Thyroid gland (tissue), 4 donors: ENCODE measurements at regions not wholly inside any gene's neighbourhood (a gene's known extent, or its start where the extent isn't known, plus 50 kb on each side); places are given as distances from the start of the nearest gene placed in this dataset.

Source experiments
- DNase-seq, 2 donors: peaks; one replicate each; pipeline ENCODE4 v3.0.0-alpha.2; 2019
- H3K27ac ChIP-seq, 3 donors: fragments of 200-600 bp; sonication (generic); 1 replicate in 2 of 3; 2 replicates in 1 of 3; pipeline ENCODE4 v1.5.1; 2016 to 2019; ENCODE audit warnings: mild to moderate bottlenecking in 1 of 3, moderate library complexity in 1 of 3
- H3K27me3 ChIP-seq: fragments of 200-600 bp; sonication (generic); one replicate; pipeline ENCODE4 v1.5.1; 2019
- H3K36me3 ChIP-seq, 2 donors: fragments of 200-600 bp; sonication (generic); one replicate each; pipeline ENCODE4 v1.5.1; 2016 to 2019
- H3K4me1 ChIP-seq, 2 donors: fragments of 200-600 bp; sonication (generic); one replicate each; pipeline ENCODE4 v1.5.1; 2017 to 2019
- H3K4me3 ChIP-seq, 3 donors: fragments of 200-600 bp; sonication (generic); replicated peaks in 1 of 3; 1 replicate in 2 of 3; 2 replicates in 1 of 3; pipeline ENCODE4 v1.5.1; 2016; ENCODE audit warnings: mild to moderate bottlenecking in 1 of 3
- H3K9me3 ChIP-seq: fragments of 200-600 bp; sonication (generic); one replicate; pipeline ENCODE4 v1.5.1; 2017
- CTCF ChIP-seq, 6 experiments: fragments of 200-600 bp in 3 of 6; fragments of 450-650 bp in 3 of 6; sonication (generic) in 3 of 6; IDR thresholded peaks; one replicate each; pipeline ENCODE4 v1.5.1; 2016 to 2019; ENCODE audit warnings: antibody characterized with exemption in 6 of 6, mild to moderate bottlenecking in 2 of 6, inconsistent platforms in 1 of 6, moderate library complexity in 1 of 6
- POLR2A ChIP-seq, 2 donors: fragments of 450-650 bp; IDR thresholded peaks; one replicate each; pipeline ENCODE4 v1.6.1; 2017; ENCODE audit warnings: antibody characterized with exemption in 2 of 2, mild to moderate bottlenecking in 2 of 2, moderate library complexity in 1 of 2
- WGBS, 2 donors: methylation state at CpG; one replicate each; pipeline ENCODE4 v1.1.5; 2017; 5-methylcytosine and 5-hydroxymethylcytosine counted together
- intact Hi-C: fragments of 100-400 bp; cut with DNase I; formaldehyde crosslinking; loops from one replicate; pipeline ENCODE4 v1.15.1; 2023

DNA sequence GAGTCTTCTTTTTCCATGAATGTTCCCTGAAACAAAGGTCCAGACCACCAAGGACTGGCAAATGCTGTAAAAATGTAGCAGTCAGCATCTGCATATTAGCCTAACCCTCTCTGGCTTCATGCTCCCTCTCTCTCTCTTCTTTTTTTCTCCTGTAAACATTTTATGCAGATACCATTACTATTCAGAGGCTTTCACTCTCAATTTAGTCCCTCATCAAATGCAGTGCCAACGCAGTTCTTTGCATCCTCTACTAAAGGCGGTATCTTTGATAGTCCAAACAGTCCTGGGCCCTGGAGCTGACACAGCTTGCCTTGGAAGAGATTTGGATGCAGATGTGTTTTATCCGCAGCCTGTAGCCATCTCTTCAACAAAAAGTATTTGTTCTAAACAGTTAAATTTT, 167.1 kb upstream of the MMS22L start:
- no peaks in the 10 kb centered on the region for H3K36me3 ChIP-seq
- H3K27ac ChIP-seq = no peak overlapping the region
- WGBS, 2 donors = 68 to 85% methylated on average over 3 of the region's 3 CpGs
- no peaks in the 10 kb centered on the region for H3K27me3 ChIP-seq
- no peaks in the 10 kb centered on the region for H3K9me3 ChIP-seq
- TF ChIP-seq CTCF (IDR thresholded peaks at IDR 0.05) (no peak), POLR2A (IDR thresholded peaks at IDR 0.05) (no peak)
- no peaks in the 10 kb centered on the region for H3K4me1 ChIP-seq
- intact Hi-C loops = no loop called here
- H3K4me3 ChIP-seq = no peak overlapping the region
- no peak for DNase-seq

DNA sequence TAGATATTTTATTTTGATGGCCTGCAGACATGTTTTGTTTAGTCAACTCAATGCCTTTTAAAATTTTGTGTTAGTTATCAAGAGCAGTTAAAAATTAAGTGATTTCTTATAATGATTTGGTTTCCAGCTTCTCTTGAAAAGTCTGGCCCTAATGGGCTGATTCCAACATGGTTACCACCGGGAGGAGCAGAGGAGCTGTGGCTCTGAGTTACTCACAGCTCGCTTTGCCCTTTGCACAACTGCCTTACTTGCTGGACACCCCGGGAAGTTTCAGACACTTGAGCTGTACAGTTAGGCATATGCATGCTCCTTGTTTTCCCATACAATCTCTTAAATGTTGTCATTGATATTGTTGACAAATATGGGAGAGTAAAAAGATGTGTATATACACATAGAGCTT, 173.1 kb upstream of the MMS22L start:
- no peak for DNase-seq
- Histone ChIP-seq H3K4me1 (no peaks in the 10 kb centered on the region), H3K4me3 (no peak overlapping the region), H3K27ac (no peak overlapping the region), H3K9me3 (no peaks in the 10 kb centered on the region), H3K27me3 (no peaks in the 10 kb centered on the region), H3K36me3 (no peaks in the 10 kb centered on the region)
- WGBS, 2 donors = 59 to 66% methylated on average over 3 of the region's 3 CpGs
- intact Hi-C loops = no loop called here
- no peak for TF ChIP-seq CTCF (IDR thresholded peaks at IDR 0.05)
- TF ChIP-seq POLR2A (IDR thresholded peaks at IDR 0.05) = no peak

DNA sequence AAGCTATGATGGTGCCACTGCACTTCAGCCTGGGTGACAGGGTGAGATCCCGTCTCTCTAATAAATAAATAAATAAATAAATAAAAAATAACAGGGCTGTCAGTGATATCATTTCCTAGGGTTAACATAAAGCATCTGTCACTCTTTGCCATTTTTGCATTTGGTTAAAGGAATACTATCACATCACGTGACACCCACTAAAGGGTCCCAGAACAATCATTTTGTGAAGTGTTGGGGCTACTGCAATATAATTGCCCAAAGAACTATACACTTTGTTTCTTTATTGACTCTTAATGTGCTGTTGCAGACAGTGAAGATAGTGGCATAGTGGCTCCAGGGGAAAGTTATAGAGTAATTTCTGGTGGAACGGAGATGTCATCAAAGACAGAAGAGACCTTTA, 176.5 kb upstream of the MMS22L start:
- H3K27ac ChIP-seq = no peak overlapping the region
- no peaks in the 10 kb centered on the region for H3K36me3 ChIP-seq
- no peak overlapping the region for H3K4me3 ChIP-seq
- no peak for DNase-seq
- TF ChIP-seq POLR2A (IDR thresholded peaks at IDR 0.05) = no peak
- no peak for TF ChIP-seq CTCF (IDR thresholded peaks at IDR 0.05)
- no peaks in the 10 kb centered on the region for H3K27me3 ChIP-seq
- WGBS, 2 donors = 91% methylated on average over 3 of the region's 3 CpGs
- H3K4me1 ChIP-seq = no peaks in the 10 kb centered on the region
- intact Hi-C loops = no loop called here
- H3K9me3 ChIP-seq = no peaks in the 10 kb centered on the region

- H3K4me1 ChIP-seq = no peaks in the 10 kb centered on the region
- no peak overlapping the region for H3K27ac ChIP-seq
- no peak overlapping the region for H3K4me3 ChIP-seq
- no peaks in the 10 kb centered on the region for H3K9me3 ChIP-seq
- DNase-seq = no peak
- no peaks in the 10 kb centered on the region for H3K36me3 ChIP-seq
- TF ChIP-seq CTCF (IDR thresholded peaks at IDR 0.05) = no peak
- TF ChIP-seq POLR2A (IDR thresholded peaks at IDR 0.05) = no peak
- H3K27me3 ChIP-seq = no peaks in the 10 kb centered on the region
- intact Hi-C loops = no loop called here
- WGBS, 2 donors = 85 to 89% methylated on average over 1 of the region's 1 CpG
Measured at GRCh38 chr6:97459986-97460385, 177.0 kb upstream of the MMS22L start.

DNA sequence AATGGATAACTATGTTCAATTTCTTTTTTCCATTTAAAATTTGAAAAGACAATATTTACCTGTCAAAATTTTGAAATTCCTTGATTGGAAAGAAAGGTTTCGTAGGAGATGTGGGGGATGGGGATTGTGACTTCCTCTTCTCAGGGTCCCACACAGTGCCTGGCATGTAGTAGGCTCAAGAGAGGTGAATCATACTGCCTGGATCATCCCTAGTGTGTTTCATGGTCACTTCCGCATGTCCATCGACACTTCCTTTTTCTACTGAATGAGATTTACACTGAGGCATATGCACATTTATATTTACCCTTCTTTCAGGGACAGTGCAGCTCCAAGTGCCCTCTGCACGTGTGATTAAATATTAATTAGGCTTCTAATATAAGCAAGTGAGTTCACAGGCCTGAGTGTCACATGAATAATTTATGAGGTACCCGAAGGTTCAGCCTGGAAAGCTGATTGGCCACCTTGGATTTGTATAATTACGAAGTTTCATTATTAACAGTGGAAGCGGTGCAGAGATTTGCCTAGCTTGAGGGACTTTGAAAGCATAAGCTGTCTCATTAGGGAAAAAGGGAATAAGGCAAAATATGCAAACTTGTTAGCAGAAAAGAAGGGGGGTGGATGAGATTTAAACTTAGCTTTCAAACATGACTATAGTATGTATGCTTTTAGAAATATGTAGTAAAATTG, 177.5 kb upstream of the MMS22L start:
- Histone ChIP-seq H3K27me3 (no peaks in the 10 kb centered on the region), H3K36me3 (no peaks in the 10 kb centered on the region), H3K27ac (no peak overlapping the region), H3K4me3 (no peak overlapping the region), H3K4me1 (no peaks in the 10 kb centered on the region), H3K9me3 (no peaks in the 10 kb centered on the region)
- TF ChIP-seq POLR2A (IDR thresholded peaks at IDR 0.05) (no peak), CTCF (IDR thresholded peaks at IDR 0.05) (no peak)
- no peak for DNase-seq
- intact Hi-C loops = no loop called here
- 78 to 85% methylated on average over 7 of the region's 7 CpGs for WGBS, 2 donors
